ENCODE measurements at regions not wholly inside any gene's neighbourhood (a gene's known extent, or its start where the extent isn't known, plus 50 kb on each side); places are given as distances from the start of the nearest gene placed in this dataset.

GRCh38 chr10:84029840-84030239 is 109.5 kb upstream of the GHITM start:
- Histone ChIP-seq H3K9ac (ENCODE audit: low read length in 3 of 3) (no peak overlapping the region), H3K36me3 (ENCODE audit: control insufficient read depth in 2 of 3, insufficient read depth in 3 of 3, low read length in 3 of 3) (no peaks in the 10 kb centered on the region), H3K4me3 (ENCODE audit: low read length in 3 of 3) (no peak overlapping the region), H3K9me3 (ENCODE audit: control insufficient read depth in 2 of 3, insufficient read depth in 1 of 3, low read length in 3 of 3) (no peaks in the 10 kb centered on the region), H3K27me3 (ENCODE audit: control insufficient read depth, insufficient read depth, low read length) (no peaks in the 10 kb centered on the region), H3K27ac (ENCODE audit: low read depth in 2 of 2, low read length in 2 of 2) (no peak overlapping the region), H3K4me1 (ENCODE audit: control insufficient read depth in 2 of 3, insufficient read depth in 2 of 3, low read depth in 1 of 3, low read length in 3 of 3) (no peaks in the 10 kb centered on the region)
- FAIRE-seq (no peak), DNase-seq (no peak)
- TF ChIP-seq, protein P1, sequence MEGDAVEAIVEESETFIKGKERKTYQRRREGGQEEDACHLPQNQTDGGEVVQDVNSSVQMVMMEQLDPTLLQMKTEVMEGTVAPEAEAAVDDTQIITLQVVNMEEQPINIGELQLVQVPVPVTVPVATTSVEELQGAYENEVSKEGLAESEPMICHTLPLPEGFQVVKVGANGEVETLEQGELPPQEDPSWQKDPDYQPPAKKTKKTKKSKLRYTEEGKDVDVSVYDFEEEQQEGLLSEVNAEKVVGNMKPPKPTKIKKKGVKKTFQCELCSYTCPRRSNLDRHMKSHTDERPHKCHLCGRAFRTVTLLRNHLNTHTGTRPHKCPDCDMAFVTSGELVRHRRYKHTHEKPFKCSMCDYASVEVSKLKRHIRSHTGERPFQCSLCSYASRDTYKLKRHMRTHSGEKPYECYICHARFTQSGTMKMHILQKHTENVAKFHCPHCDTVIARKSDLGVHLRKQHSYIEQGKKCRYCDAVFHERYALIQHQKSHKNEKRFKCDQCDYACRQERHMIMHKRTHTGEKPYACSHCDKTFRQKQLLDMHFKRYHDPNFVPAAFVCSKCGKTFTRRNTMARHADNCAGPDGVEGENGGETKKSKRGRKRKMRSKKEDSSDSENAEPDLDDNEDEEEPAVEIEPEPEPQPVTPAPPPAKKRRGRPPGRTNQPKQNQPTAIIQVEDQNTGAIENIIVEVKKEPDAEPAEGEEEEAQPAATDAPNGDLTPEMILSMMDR (IDR thresholded peaks at IDR 0.05; ENCODE audit: borderline replicate concordance, extremely low read depth, insufficient read depth), result no peak
- intact Hi-C loops (cut with DNase I), result no loop called here

- intact Hi-C loops (cut with DNase I), result no loop called here
Observed at GRCh38 chr10:84038035-84038434, 101.3 kb upstream of the GHITM start.

GRCh38 chr10:84039957-84040356 is 99.4 kb upstream of the GHITM start:
- FAIRE-seq (no peak), DNase-seq (no peak)
- Histone ChIP-seq H3K27me3 (ENCODE audit: control insufficient read depth, insufficient read depth, low read length) (no peaks in the 10 kb centered on the region), H3K4me3 (ENCODE audit: low read length in 3 of 3) (no peak overlapping the region), H3K36me3 (ENCODE audit: control insufficient read depth in 2 of 3, insufficient read depth in 3 of 3, low read length in 3 of 3) (no peaks in the 10 kb centered on the region), H3K9ac (ENCODE audit: low read length in 3 of 3) (no peak overlapping the region), H3K4me1 (ENCODE audit: control insufficient read depth in 2 of 3, insufficient read depth in 2 of 3, low read depth in 1 of 3, low read length in 3 of 3) (no peaks in the 10 kb centered on the region), H3K9me3 (ENCODE audit: control insufficient read depth in 2 of 3, insufficient read depth in 1 of 3, low read length in 3 of 3) (no peaks in the 10 kb centered on the region), H3K27ac (ENCODE audit: low read depth in 2 of 2, low read length in 2 of 2) (no peak overlapping the region)
- intact Hi-C loops (cut with DNase I), result no loop called here
- TF ChIP-seq, protein P1 (IDR thresholded peaks at IDR 0.05; ENCODE audit: borderline replicate concordance, extremely low read depth, insufficient read depth), result no peak

More at GRCh38 chr10:84038035-84038434, 101.3 kb upstream of the GHITM start:
- Histone ChIP-seq H3K4me3 (ENCODE audit: low read length in 3 of 3) (no peak overlapping the region), H3K9me3 (ENCODE audit: control insufficient read depth in 2 of 3, insufficient read depth in 1 of 3, low read length in 3 of 3) (no peaks in the 10 kb centered on the region), H3K4me1 (ENCODE audit: control insufficient read depth in 2 of 3, insufficient read depth in 2 of 3, low read depth in 1 of 3, low read length in 3 of 3) (no peaks in the 10 kb centered on the region), H3K36me3 (ENCODE audit: control insufficient read depth in 2 of 3, insufficient read depth in 3 of 3, low read length in 3 of 3) (no peaks in the 10 kb centered on the region), H3K9ac (ENCODE audit: low read length in 3 of 3) (no peak overlapping the region), H3K27me3 (ENCODE audit: control insufficient read depth, insufficient read depth, low read length) (no peaks in the 10 kb centered on the region), H3K27ac (ENCODE audit: low read depth in 2 of 2, low read length in 2 of 2) (no peak overlapping the region)
- TF ChIP-seq, protein P1 (IDR thresholded peaks at IDR 0.05; ENCODE audit: borderline replicate concordance, extremely low read depth, insufficient read depth), result no peak
- FAIRE-seq, result no peak
- no peak for DNase-seq
